IMR-90 (cell line): ENCODE measurements at regions not wholly inside any gene's neighbourhood (a gene's known extent, or its start where the extent isn't known, plus 50 kb on each side); places are given as distances from the start of the nearest gene placed in this dataset.

Experiments
- CHD1 ChIP-seq: IDR thresholded peaks from 2 replicates; pipeline ENCODE4 v1.6.1; 2012; ENCODE audit warnings: low read depth, low read length, improper control_type of control experiment
- ELK1 ChIP-seq: fragments of 150-350 bp; IDR thresholded peaks from 2 replicates; pipeline ENCODE4 v1.6.1; 2016; ENCODE audit warnings: low read depth, mild to moderate bottlenecking, low read length, moderate library complexity, borderline replicate concordance
- FOS ChIP-seq: fragments of 150-350 bp; IDR thresholded peaks from 2 replicates; pipeline ENCODE4 v1.6.1; 2016; ENCODE audit warnings: low read depth, low read length
- MAZ ChIP-seq: IDR thresholded peaks from 2 replicates; pipeline ENCODE4 v1.6.1; 2012; ENCODE audit warnings: low read depth, mild to moderate bottlenecking, low read length, improper control_type of control experiment, moderate library complexity, borderline replicate concordance
- NFE2L2 ChIP-seq: fragments of 150-350 bp; IDR thresholded peaks from 2 replicates; pipeline ENCODE4 v1.6.1; 2016; ENCODE audit warnings: low read depth, mild to moderate bottlenecking, low read length
- POLR2A ChIP-seq: IDR thresholded peaks from 2 replicates; pipeline ENCODE4 v1.6.1; 2012; ENCODE audit warnings: mild to moderate bottlenecking, low read depth, low read length
- RAD21 ChIP-seq: IDR thresholded peaks from 2 replicates; pipeline ENCODE4 v1.6.1; 2012; ENCODE audit warnings: low read length, improper control_type of control experiment
- RCOR1 ChIP-seq: IDR thresholded peaks from 2 replicates; pipeline ENCODE4 v1.6.1; 2012; ENCODE audit warnings: mild to moderate bottlenecking, low read length, improper control_type of control experiment; ENCODE audit not compliant: insufficient replicate concordance
- RFX5 ChIP-seq: IDR thresholded peaks from 2 replicates; pipeline ENCODE4 v1.8.0; 2012; ENCODE audit warnings: low read depth, mild to moderate bottlenecking, low read length, moderate library complexity
- USF2 ChIP-seq: fragments of 150-350 bp; IDR thresholded peaks from 2 replicates; pipeline ENCODE4 v1.6.1; 2017; ENCODE audit warnings: mild to moderate bottlenecking, antibody characterized with exemption, low read length, low read depth
- TF ChIP-seq, protein P1 (sequence below): conservative IDR thresholded peaks from 2 replicates; pipeline ENCODE4 v1.5.1; 2012; ENCODE audit warnings: mild to moderate bottlenecking, low read depth, low read length, improper control_type of control experiment

- TF ChIP-seq POLR2A (no peak), ELK1 (no peak), RFX5 (no peak), RCOR1 (no peak), MAZ (no peak), USF2 (no peak), CHD1 (no peak), FOS (no peak), RAD21 (no peak), NFE2L2 (no peak)
- TF ChIP-seq, protein P1, sequence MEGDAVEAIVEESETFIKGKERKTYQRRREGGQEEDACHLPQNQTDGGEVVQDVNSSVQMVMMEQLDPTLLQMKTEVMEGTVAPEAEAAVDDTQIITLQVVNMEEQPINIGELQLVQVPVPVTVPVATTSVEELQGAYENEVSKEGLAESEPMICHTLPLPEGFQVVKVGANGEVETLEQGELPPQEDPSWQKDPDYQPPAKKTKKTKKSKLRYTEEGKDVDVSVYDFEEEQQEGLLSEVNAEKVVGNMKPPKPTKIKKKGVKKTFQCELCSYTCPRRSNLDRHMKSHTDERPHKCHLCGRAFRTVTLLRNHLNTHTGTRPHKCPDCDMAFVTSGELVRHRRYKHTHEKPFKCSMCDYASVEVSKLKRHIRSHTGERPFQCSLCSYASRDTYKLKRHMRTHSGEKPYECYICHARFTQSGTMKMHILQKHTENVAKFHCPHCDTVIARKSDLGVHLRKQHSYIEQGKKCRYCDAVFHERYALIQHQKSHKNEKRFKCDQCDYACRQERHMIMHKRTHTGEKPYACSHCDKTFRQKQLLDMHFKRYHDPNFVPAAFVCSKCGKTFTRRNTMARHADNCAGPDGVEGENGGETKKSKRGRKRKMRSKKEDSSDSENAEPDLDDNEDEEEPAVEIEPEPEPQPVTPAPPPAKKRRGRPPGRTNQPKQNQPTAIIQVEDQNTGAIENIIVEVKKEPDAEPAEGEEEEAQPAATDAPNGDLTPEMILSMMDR: no peak
Observed at GRCh38 chr5:57720656-57721055, 238.0 kb upstream of the ACTBL2 start.
